SK-N-MC (cell line): ENCODE measurements at regions not wholly inside any gene's neighbourhood (a gene's known extent, or its start where the extent isn't known, plus 50 kb on each side); places are given as distances from the start of the nearest gene placed in this dataset.
"Not testable (repeated sequence)": the region's sequence is repeated elsewhere in the genome, so short reads cannot be mapped to it uniquely, and the experiment has no call there.

ENCODE experiments used
- DNase-seq: peaks from one replicate; pipeline ENCODE4 v3.0.0-alpha.2; 2011; ENCODE audit warnings: low read depth, low spot score
- H3K27ac ChIP-seq: fragments of 200-600 bp; sonication (generic); 2 replicates; pipeline ENCODE4 v1.5.1; 2016; ENCODE audit warnings: mixed run types
- H3K36me3 ChIP-seq: fragments of 200-600 bp; sonication (generic); 2 replicates; pipeline ENCODE4 v1.6.1; 2017; ENCODE audit warnings: antibody characterized with exemption, low read length, mixed read lengths; ENCODE audit not compliant: insufficient read depth
- H3K4me3 ChIP-seq: fragments of 200-600 bp; sonication (generic); 2 replicates; pipeline ENCODE4 v1.5.1; 2016
- H3K9ac ChIP-seq: fragments of 200-600 bp; sonication (generic); 2 replicates; pipeline ENCODE4 v1.8.0; 2017; ENCODE audit warnings: mixed run types, mixed read lengths; ENCODE audit not compliant: insufficient read length
- H3K9me3 ChIP-seq: fragments of 200-600 bp; sonication (generic); 2 replicates; pipeline ENCODE4 v1.6.1; 2017; ENCODE audit warnings: low read depth, mild to moderate bottlenecking, antibody characterized with exemption, low read length, moderate library complexity, mixed read lengths
- EZH2 ChIP-seq: fragments of 200-600 bp; sonication (generic); IDR thresholded peaks from one replicate; pipeline ENCODE4 v1.6.1; 2017; ENCODE audit warnings: antibody characterized with exemption
- FOXP2 ChIP-seq: optimal IDR thresholded peaks from 2 replicates; pipeline ENCODE3; 2011; ENCODE audit warnings: mild to moderate bottlenecking, moderate library complexity; ENCODE audit not compliant: insufficient read depth; ENCODE audit errors: extremely low read length, control extremely low read depth
- POLR2AphosphoS5 ChIP-seq: IDR thresholded peaks from 2 replicates; pipeline ENCODE4 v1.6.1; 2012; ENCODE audit warnings: mild to moderate bottlenecking, low read depth, low read length, borderline replicate concordance

DNA sequence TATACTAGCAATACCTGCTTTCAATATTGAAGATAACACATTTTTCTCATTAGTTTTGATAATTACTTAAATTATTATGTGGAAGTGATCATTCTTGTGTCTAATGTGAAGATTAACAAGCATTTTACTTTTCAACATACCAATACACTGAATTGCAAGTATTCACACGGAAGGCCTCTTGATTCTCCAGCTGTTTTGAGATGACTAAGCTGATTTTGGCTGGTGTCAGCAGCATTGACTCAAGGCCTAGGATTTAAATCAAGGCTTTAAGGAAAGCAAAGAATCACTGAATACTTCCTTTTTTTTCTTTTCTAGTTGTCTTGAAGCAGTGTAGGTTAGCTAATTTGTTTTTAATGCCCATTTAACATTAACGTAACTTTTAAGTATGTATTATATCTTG lies 373.7 kb downstream of the SRGAP2C start:
- Histone ChIP-seq H3K4me3 (peak overlapping the region; percentile 45), H3K9me3 (no peaks in the 10 kb centered on the region), H3K36me3 (no peaks in the 10 kb centered on the region), H3K27ac (peak overlapping the region; percentile 94), H3K9ac (peak overlapping the region; percentile 67)
- TF ChIP-seq EZH2 (no peak), FOXP2 (no peak), POLR2AphosphoS5 (0 out of 2 replicates have a peak, but pooled peaks have one; percentile 23)
- peak; percentile 44 for DNase-seq

DNA sequence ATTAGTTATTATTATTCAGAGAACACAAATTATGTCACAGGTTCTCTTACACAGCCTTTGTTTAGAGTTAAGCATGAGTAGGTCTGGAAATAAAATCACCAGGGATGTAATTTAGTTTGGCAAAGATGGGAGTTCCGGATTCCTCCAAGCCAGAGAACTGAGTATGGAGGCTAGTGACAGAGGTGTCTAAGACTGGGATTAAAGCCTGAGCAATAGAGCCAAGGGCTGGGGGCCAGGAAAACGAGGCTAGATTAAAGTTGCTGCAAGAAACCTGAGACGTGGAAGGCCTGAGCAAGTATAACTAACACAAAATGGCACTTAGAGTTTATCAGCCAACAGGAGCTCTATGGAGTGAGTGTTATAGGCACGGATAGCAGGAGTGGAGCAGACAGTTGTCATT lies 381.6 kb downstream of the SRGAP2C start:
- no peak overlapping the region for H3K4me3 ChIP-seq
- no peak overlapping the region for H3K9ac ChIP-seq
- no peak for DNase-seq
- TF ChIP-seq FOXP2: no peak
- no peak for TF ChIP-seq POLR2AphosphoS5
- no peak for TF ChIP-seq EZH2
- no peak overlapping the region for H3K27ac ChIP-seq
- no peaks in the 10 kb centered on the region for H3K36me3 ChIP-seq
- no peaks in the 10 kb centered on the region for H3K9me3 ChIP-seq

DNA sequence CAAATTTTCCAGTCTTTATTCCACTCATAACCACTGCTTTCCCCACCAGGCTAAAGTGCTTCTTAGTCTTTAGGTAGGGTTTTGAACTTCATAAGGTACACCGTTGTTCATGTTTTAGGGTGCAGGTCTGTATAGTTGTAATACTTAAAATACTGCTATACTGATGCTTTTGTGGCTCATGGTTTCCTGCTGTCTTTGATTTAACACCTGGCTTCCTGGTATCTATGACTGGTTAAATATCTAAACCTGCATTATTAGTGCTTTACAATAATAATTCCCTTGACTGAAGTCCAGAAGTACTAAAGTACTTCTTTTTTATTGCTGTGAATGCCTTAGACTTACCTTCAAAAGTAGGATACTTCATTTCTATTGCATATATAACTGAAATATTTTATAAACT lies 384.7 kb downstream of the SRGAP2C start:
- H3K4me3 ChIP-seq: no peak overlapping the region
- no peak overlapping the region for H3K9ac ChIP-seq
- H3K9me3 ChIP-seq: no peaks in the 10 kb centered on the region
- H3K36me3 ChIP-seq: no peaks in the 10 kb centered on the region
- DNase-seq: no peak
- no peak for TF ChIP-seq POLR2AphosphoS5
- no peak for TF ChIP-seq FOXP2
- TF ChIP-seq EZH2: no peak
- no peak overlapping the region for H3K27ac ChIP-seq

GRCh38 chr1:121573881-121574504 lies 389.2 kb downstream of the SRGAP2C start:
- H3K36me3 ChIP-seq, H3K27ac ChIP-seq, H3K9me3 ChIP-seq, H3K4me3 ChIP-seq, H3K9ac ChIP-seq, DNase-seq: not testable (repeated sequence)

- H3K9ac ChIP-seq, DNase-seq, H3K27ac ChIP-seq, H3K9me3 ChIP-seq, H3K36me3 ChIP-seq, H3K4me3 ChIP-seq: not testable (repeated sequence)
Measured at GRCh38 chr1:121574505-121574899, 389.7 kb downstream of the SRGAP2C start.

DNA sequence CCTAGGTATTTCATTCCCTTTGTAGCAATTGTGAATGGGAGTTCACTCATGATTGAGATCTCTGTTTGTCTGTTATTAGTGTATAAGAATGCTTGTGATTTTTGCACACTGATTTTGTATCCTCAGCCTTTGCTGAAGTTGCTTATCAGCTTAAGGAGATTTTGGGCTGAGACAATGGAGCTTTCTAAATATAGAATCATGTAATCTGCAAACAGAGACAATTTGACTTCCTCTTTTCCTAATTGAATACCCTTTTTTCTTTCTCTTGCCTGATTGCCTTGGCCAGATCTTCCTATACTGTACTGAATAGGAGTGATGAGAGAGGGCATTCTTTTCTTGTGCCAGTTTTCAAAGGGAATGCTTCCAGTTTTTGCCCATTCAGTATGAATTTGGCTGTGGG lies 398.1 kb downstream of the SRGAP2C start:
- not testable (repeated sequence) for H3K36me3 ChIP-seq, H3K4me3 ChIP-seq, H3K27ac ChIP-seq, DNase-seq, H3K9me3 ChIP-seq, H3K9ac ChIP-seq

- Histone ChIP-seq H3K9me3 (no peaks in the 10 kb centered on the region), H3K4me3 (no peak overlapping the region), H3K27ac (no peak overlapping the region), H3K9ac (no peak overlapping the region), H3K36me3 (no peaks in the 10 kb centered on the region)
- no peak for DNase-seq
- TF ChIP-seq FOXP2: no peak
Measured at GRCh38 chr1:121586369-121587229, 401.8 kb downstream of the SRGAP2C start.

- Histone ChIP-seq H3K4me3 (no peak overlapping the region), H3K9ac (no peak overlapping the region), H3K9me3 (no peaks in the 10 kb centered on the region), H3K36me3 (no peaks in the 10 kb centered on the region), H3K27ac (no peak overlapping the region)
- no peak for DNase-seq
- TF ChIP-seq FOXP2 (no peak), POLR2AphosphoS5 (no peak), EZH2 (no peak)
Measured at GRCh38 chr1:121587230-121587569, 402.4 kb downstream of the SRGAP2C start.

DNA sequence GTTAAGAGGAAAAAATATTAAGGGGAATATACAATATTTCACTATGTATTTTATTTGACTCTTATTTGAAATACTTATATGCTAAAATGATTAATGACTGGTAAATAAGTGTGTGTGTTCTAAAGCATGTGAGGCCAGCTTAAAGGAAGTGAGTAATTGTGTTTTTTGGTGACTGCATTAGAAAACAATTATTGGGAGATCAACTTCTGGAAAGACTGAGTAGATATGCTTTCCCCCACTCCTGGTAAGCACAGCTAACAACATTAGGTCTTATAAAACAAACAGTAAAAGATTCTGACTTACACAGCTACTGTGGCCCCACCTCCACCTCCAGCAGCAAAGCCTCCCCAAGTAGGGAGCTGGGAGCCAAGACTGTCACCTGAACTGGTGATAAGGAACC lies 403.0 kb downstream of the SRGAP2C start:
- DNase-seq: no peak
- H3K9me3 ChIP-seq: no peaks in the 10 kb centered on the region
- H3K36me3 ChIP-seq: no peaks in the 10 kb centered on the region
- no peak overlapping the region for H3K4me3 ChIP-seq
- no peak overlapping the region for H3K27ac ChIP-seq
- H3K9ac ChIP-seq: no peak overlapping the region
- TF ChIP-seq FOXP2 (no peak), POLR2AphosphoS5 (no peak), EZH2 (no peak)

GRCh38 chr1:121594096-121594495 lies 409.3 kb downstream of the SRGAP2C start:
- TF ChIP-seq EZH2: no peak
- no peak for TF ChIP-seq FOXP2
- TF ChIP-seq POLR2AphosphoS5: no peak
- no peak overlapping the region for H3K4me3 ChIP-seq
- H3K36me3 ChIP-seq: no peaks in the 10 kb centered on the region
- no peak overlapping the region for H3K27ac ChIP-seq
- H3K9ac ChIP-seq: no peak overlapping the region
- no peaks in the 10 kb centered on the region for H3K9me3 ChIP-seq
- no peak for DNase-seq
